Lower leg skin (tissue), 3 donors: ENCODE measurements at regions not wholly inside any gene's neighbourhood (a gene's known extent, or its start where the extent isn't known, plus 50 kb on each side); places are given as distances from the start of the nearest gene placed in this dataset.

Source experiments
- CTCF ChIP-seq, 3 donors: fragments of 450-650 bp; IDR thresholded peaks; one replicate each; pipeline ENCODE4 v1.5.1; 2016; ENCODE audit warnings: antibody characterized with exemption in 3 of 3, mild to moderate bottlenecking in 3 of 3, moderate library complexity in 2 of 3
- POLR2A ChIP-seq, 2 donors: fragments of 450-650 bp; IDR thresholded peaks; one replicate each; pipeline ENCODE4 v1.6.1; 2016 to 2017; ENCODE audit warnings: antibody characterized with exemption in 2 of 2, mild to moderate bottlenecking in 1 of 2, moderate library complexity in 1 of 2

GRCh38 chr20:56809668-56810067, 180.6 kb downstream of the TFAP2C start:
- TF ChIP-seq CTCF (IDR thresholded peaks at IDR 0.05) (no peak), POLR2A (IDR thresholded peaks at IDR 0.05) (no peak)
